MM.1S (cell line): ENCODE measurements at regions not wholly inside any gene's neighbourhood (a gene's known extent, or its start where the extent isn't known, plus 50 kb on each side); places are given as distances from the start of the nearest gene placed in this dataset.

Experiments used
- DNase-seq: peaks from one replicate; pipeline ENCODE4 v3.0.0-alpha.2; 2015
- H2AFZ ChIP-seq: fragments of 300-600 bp; sonication (generic); 2 replicates; pipeline ENCODE4 v1.6.0; 2016; ENCODE audit warnings: antibody characterized with exemption, low read length
- H3F3A ChIP-seq: fragments of 300-600 bp; sonication (generic); 2 replicates; pipeline ENCODE4 v1.6.1; 2016; ENCODE audit warnings: mild to moderate bottlenecking, antibody characterized with exemption, low read length, moderate library complexity, mixed read lengths; ENCODE audit not compliant: insufficient read depth
- H3K27ac ChIP-seq: fragments of 300-600 bp; sonication (generic); 2 replicates; pipeline ENCODE4 v1.5.1; 2016; ENCODE audit warnings: mild to moderate bottlenecking, low read length
- H3K27me3 ChIP-seq: fragments of 300-600 bp; sonication (generic); replicated peaks from 2 replicates; pipeline ENCODE4 v1.6.0; 2016; ENCODE audit warnings: low read length; ENCODE audit not compliant: insufficient read depth
- H3K36me3 ChIP-seq: fragments of 300-600 bp; sonication (generic); replicated peaks from 2 replicates; pipeline ENCODE4 v1.6.1; 2016; ENCODE audit warnings: mild to moderate bottlenecking, low read length, mixed read lengths; ENCODE audit not compliant: insufficient read depth
- H3K4me1 ChIP-seq: fragments of 300-600 bp; sonication (generic); 2 replicates; pipeline ENCODE4 v1.6.1; 2016; ENCODE audit warnings: low read length, mixed read lengths
- H3K4me2 ChIP-seq: fragments of 300-600 bp; sonication (generic); 2 replicates; pipeline ENCODE4 v1.6.0; 2016; ENCODE audit warnings: low read depth, low read length
- H3K4me3 ChIP-seq: fragments of 300-600 bp; sonication (generic); 2 replicates; pipeline ENCODE4 v1.5.1; 2016; ENCODE audit warnings: low read length, mixed read lengths
- H3K79me2 ChIP-seq: fragments of 300-600 bp; sonication (generic); 2 replicates; pipeline ENCODE4 v1.6.1; 2016; ENCODE audit warnings: mixed run types, low read length, mixed read lengths
- H3K9ac ChIP-seq: fragments of 300-600 bp; sonication (generic); 2 replicates; pipeline ENCODE4 v1.6.1; 2016; ENCODE audit warnings: low read length, mixed read lengths
- H3K9me2 ChIP-seq: fragments of 300-600 bp; sonication (generic); replicated peaks from 2 replicates; pipeline ENCODE4 v1.6.1; 2016; ENCODE audit warnings: mild to moderate bottlenecking, low read length, mixed read lengths; ENCODE audit not compliant: insufficient read depth
- H3K9me3 ChIP-seq: fragments of 300-600 bp; sonication (generic); replicated peaks from 2 replicates; pipeline ENCODE4 v1.6.1; 2016; ENCODE audit warnings: mild to moderate bottlenecking, low read length, mixed read lengths; ENCODE audit not compliant: insufficient read depth
- H4K20me1 ChIP-seq: fragments of 300-600 bp; sonication (generic); 2 replicates; pipeline ENCODE4 v1.6.1; 2016; ENCODE audit warnings: mild to moderate bottlenecking, low read length, moderate library complexity, mixed read lengths; ENCODE audit not compliant: insufficient read depth
- EZH2 ChIP-seq: fragments of 300-600 bp; sonication (generic); optimal IDR thresholded peaks from 2 replicates; pipeline ENCODE3; 2017; ENCODE audit warnings: low read depth, mild to moderate bottlenecking, antibody characterized with exemption, low read length, mixed read lengths
- EZH2phosphoT487 ChIP-seq: fragments of 300-600 bp; sonication (generic); IDR thresholded peaks from 2 replicates; pipeline ENCODE4 v1.6.1; 2018; ENCODE audit warnings: antibody characterized with exemption, low read length
- TF ChIP-seq, protein P1 (sequence below): fragments of 300-600 bp; sonication (generic); IDR thresholded peaks from 2 replicates; pipeline ENCODE4 v1.5.1; 2016; ENCODE audit warnings: antibody characterized with exemption, low read length, mixed read lengths

GRCh38 chr3:94379264-94379663 lies 316.4 kb downstream of the NSUN3 start:
- Histone ChIP-seq H3K4me2 (no peak overlapping the region), H4K20me1 (no peaks in the 10 kb centered on the region), H3K27ac (no peak overlapping the region), H3K79me2 (no peaks in the 10 kb centered on the region), H3K9me3 (no peaks in the 10 kb centered on the region), H3K27me3 (no peaks in the 10 kb centered on the region), H3K4me3 (no peak overlapping the region), H2AFZ (no peak overlapping the region), H3F3A (no peaks in the 10 kb centered on the region), H3K9ac (no peak overlapping the region), H3K36me3 (no peaks in the 10 kb centered on the region), H3K9me2 (no peaks in the 10 kb centered on the region), H3K4me1 (no peaks in the 10 kb centered on the region)
- TF ChIP-seq EZH2phosphoT487 (no peak), EZH2 (no peak)
- TF ChIP-seq, protein P1, sequence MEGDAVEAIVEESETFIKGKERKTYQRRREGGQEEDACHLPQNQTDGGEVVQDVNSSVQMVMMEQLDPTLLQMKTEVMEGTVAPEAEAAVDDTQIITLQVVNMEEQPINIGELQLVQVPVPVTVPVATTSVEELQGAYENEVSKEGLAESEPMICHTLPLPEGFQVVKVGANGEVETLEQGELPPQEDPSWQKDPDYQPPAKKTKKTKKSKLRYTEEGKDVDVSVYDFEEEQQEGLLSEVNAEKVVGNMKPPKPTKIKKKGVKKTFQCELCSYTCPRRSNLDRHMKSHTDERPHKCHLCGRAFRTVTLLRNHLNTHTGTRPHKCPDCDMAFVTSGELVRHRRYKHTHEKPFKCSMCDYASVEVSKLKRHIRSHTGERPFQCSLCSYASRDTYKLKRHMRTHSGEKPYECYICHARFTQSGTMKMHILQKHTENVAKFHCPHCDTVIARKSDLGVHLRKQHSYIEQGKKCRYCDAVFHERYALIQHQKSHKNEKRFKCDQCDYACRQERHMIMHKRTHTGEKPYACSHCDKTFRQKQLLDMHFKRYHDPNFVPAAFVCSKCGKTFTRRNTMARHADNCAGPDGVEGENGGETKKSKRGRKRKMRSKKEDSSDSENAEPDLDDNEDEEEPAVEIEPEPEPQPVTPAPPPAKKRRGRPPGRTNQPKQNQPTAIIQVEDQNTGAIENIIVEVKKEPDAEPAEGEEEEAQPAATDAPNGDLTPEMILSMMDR: no peak
- no peak for DNase-seq

DNA sequence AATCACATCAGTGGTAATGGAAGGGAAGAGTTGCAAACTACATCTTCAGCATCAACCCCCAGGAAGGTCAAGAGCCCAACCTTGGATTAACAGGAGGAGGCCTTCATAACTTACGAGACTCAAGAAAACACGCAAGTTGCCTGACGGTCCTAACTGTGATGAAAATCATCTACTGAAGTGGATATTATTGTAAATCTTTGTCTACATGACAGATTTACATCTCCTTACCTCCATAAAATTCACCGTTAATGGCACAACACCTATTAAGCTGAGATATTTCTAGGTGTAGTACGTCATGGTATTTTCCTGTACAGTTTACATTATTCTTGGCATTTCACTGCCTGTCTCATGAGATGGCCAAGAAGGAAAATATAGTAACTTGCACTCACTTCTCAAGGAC lies 332.0 kb downstream of the NSUN3 start:
- Histone ChIP-seq H3K27ac (no peak overlapping the region), H3K4me3 (no peak overlapping the region), H3K9ac (no peak overlapping the region), H3K36me3 (no peaks in the 10 kb centered on the region), H3K9me2 (no peaks in the 10 kb centered on the region; the same call in 1 of the 2 replicates), H3K79me2 (no peaks in the 10 kb centered on the region), H2AFZ (no peak overlapping the region), H4K20me1 (no peaks in the 10 kb centered on the region), H3K4me2 (no peak overlapping the region), H3K9me3 (no peaks in the 10 kb centered on the region), H3F3A (no peaks in the 10 kb centered on the region), H3K4me1 (no peaks in the 10 kb centered on the region), H3K27me3 (no peaks in the 10 kb centered on the region)
- no peak for DNase-seq
- TF ChIP-seq EZH2phosphoT487: no peak
- no peak for TF ChIP-seq EZH2
- TF ChIP-seq, protein P1: no peak

GRCh38 chr3:94395851-94396250 lies 333.0 kb downstream of the NSUN3 start:
- H3K9me2 ChIP-seq: no peaks in the 10 kb centered on the region; the same call in 1 of the 2 replicates
- no peaks in the 10 kb centered on the region for H3K9me3 ChIP-seq
- no peak overlapping the region for H3K4me2 ChIP-seq
- no peaks in the 10 kb centered on the region for H3F3A ChIP-seq
- TF ChIP-seq, protein P1: no peak
- TF ChIP-seq EZH2phosphoT487 (no peak), EZH2 (no peak)
- no peak overlapping the region for H3K4me3 ChIP-seq
- DNase-seq: no peak
- no peaks in the 10 kb centered on the region for H3K27me3 ChIP-seq
- H3K9ac ChIP-seq: no peak overlapping the region
- no peaks in the 10 kb centered on the region for H3K4me1 ChIP-seq
- no peaks in the 10 kb centered on the region for H4K20me1 ChIP-seq
- no peak overlapping the region for H3K27ac ChIP-seq
- H3K36me3 ChIP-seq: no peaks in the 10 kb centered on the region
- H2AFZ ChIP-seq: no peak overlapping the region
- no peaks in the 10 kb centered on the region for H3K79me2 ChIP-seq
